GM23338 (cell line): ENCODE measurements at regions not wholly inside any gene's neighbourhood (a gene's known extent, or its start where the extent isn't known, plus 50 kb on each side); places are given as distances from the start of the nearest gene placed in this dataset.

Source experiments
- ATAC-seq: fragments of 200-7000 bp; cut with Tn5 transposase; 3 replicates; pipeline ENCODE4 v1.9.1; 2020
- DNase-seq: peaks from one replicate; pipeline ENCODE4 v3.0.0-alpha.2; 2015; ENCODE audit warnings: low spot score
- H2AFZ ChIP-seq: fragments of 200-600 bp; sonication (generic); 2 replicates; pipeline ENCODE4 v1.8.0; 2016; ENCODE audit warnings: antibody characterized with exemption, mild to moderate bottlenecking, moderate library complexity
- H3F3A ChIP-seq: fragments of 200-600 bp; sonication (generic); replicated peaks from 2 replicates; pipeline ENCODE4 v1.8.0; 2017; ENCODE audit warnings: antibody characterized with exemption, mixed run types, low read depth
- H3K27ac ChIP-seq: fragments of 200-600 bp; sonication (generic); 2 replicates; pipeline ENCODE4 v1.6.1; 2016; ENCODE audit warnings: low read depth
- H3K27me3 ChIP-seq: fragments of 200-600 bp; sonication (generic); 2 replicates; pipeline ENCODE4 v1.8.0; 2016; ENCODE audit warnings: mild to moderate bottlenecking, mixed run types, moderate library complexity; ENCODE audit not compliant: insufficient read depth
- H3K36me3 ChIP-seq: fragments of 200-600 bp; sonication (generic); 2 replicates; pipeline ENCODE4 v1.8.0; 2016; ENCODE audit warnings: mild to moderate bottlenecking; ENCODE audit not compliant: insufficient read depth
- H3K4me1 ChIP-seq: fragments of 200-600 bp; sonication (generic); 2 replicates; pipeline ENCODE4 v1.8.0; 2016; ENCODE audit warnings: mild to moderate bottlenecking, moderate library complexity; ENCODE audit not compliant: insufficient read depth
- H3K4me2 ChIP-seq: fragments of 200-600 bp; sonication (generic); 2 replicates; pipeline ENCODE4 v1.7.1; 2017; ENCODE audit warnings: mixed run types
- H3K4me3 ChIP-seq: fragments of 200-600 bp; sonication (generic); 2 replicates; pipeline ENCODE4 v1.6.1; 2016; ENCODE audit warnings: mixed run types
- H3K79me2 ChIP-seq: fragments of 200-600 bp; sonication (generic); replicated peaks from 2 replicates; pipeline ENCODE4 v1.8.0; 2017; ENCODE audit warnings: mild to moderate bottlenecking; ENCODE audit not compliant: insufficient read depth
- H3K9me2 ChIP-seq: fragments of 200-600 bp; sonication (generic); 2 replicates; pipeline ENCODE4 v1.8.0; 2017; ENCODE audit not compliant: insufficient read depth
- H4K20me1 ChIP-seq: fragments of 200-600 bp; sonication (generic); replicated peaks from 2 replicates; pipeline ENCODE4 v1.8.0; 2017; ENCODE audit warnings: mild to moderate bottlenecking; ENCODE audit not compliant: insufficient read depth
- H3K27ac Mint-ChIP-seq: 2 replicates; pipeline ENCODE4 v1.8.0; 2020; ENCODE audit warnings: inconsistent platforms, mild to moderate bottlenecking, moderate library complexity, mixed read lengths
- H3K27me3 Mint-ChIP-seq: 3 replicates; pipeline ENCODE4 v1.8.0; 2022; ENCODE audit warnings: low read depth, mild to moderate bottlenecking, moderate library complexity, mixed read lengths, inconsistent platforms; ENCODE audit not compliant: insufficient read depth, poor library complexity
- H3K36me3 Mint-ChIP-seq: 3 replicates; pipeline ENCODE4 v1.8.0; 2021; ENCODE audit warnings: low read depth, mild to moderate bottlenecking, inconsistent platforms, moderate library complexity, mixed read lengths
- H3K4me1 Mint-ChIP-seq: 3 replicates; pipeline ENCODE4 v1.8.0; 2020; ENCODE audit warnings: mild to moderate bottlenecking, inconsistent platforms, mixed read lengths
- H3K4me3 Mint-ChIP-seq: 3 replicates; pipeline ENCODE4 v1.8.0; 2021; ENCODE audit warnings: moderate library complexity, mild to moderate bottlenecking, inconsistent platforms, mixed read lengths
- H3K9me3 Mint-ChIP-seq: 3 replicates; pipeline ENCODE4 v1.8.0; 2020; ENCODE audit warnings: moderate library complexity, mild to moderate bottlenecking, inconsistent platforms, mixed read lengths
- CTCF ChIP-seq, 2 experiments: fragments of 200-600 bp in 1 of 2; sonication (generic) in 1 of 2; conservative IDR thresholded peaks; 2 replicates each; pipeline versions ENCODE4 v1.5.1 to v1.6.1; 2016 to 2017; ENCODE audit warnings: antibody characterized with exemption in 2 of 2, low read depth in 2 of 2, mild to moderate bottlenecking in 2 of 2, moderate library complexity in 1 of 2
- ETS1 ChIP-seq: IDR thresholded peaks from 2 replicates; pipeline ENCODE4 v1.6.1; 2016; ENCODE audit warnings: antibody characterized with exemption
- EZH2 ChIP-seq: fragments of 200-600 bp; sonication (generic); IDR thresholded peaks from one replicate; pipeline ENCODE4 v1.8.0; 2017; ENCODE audit warnings: antibody characterized with exemption, mild to moderate bottlenecking, low read depth; ENCODE audit not compliant: unreplicated experiment
- EZH2phosphoT487 ChIP-seq: fragments of 200-600 bp; sonication (generic); IDR thresholded peaks from one replicate; pipeline ENCODE4 v1.8.1; 2018; ENCODE audit warnings: antibody characterized with exemption; ENCODE audit not compliant: unreplicated experiment
- NANOG ChIP-seq: IDR thresholded peaks from 2 replicates; pipeline ENCODE4 v1.6.1; 2016; ENCODE audit warnings: antibody characterized with exemption, borderline replicate concordance
- ZNF114 ChIP-seq: fragments of 250-450 bp; sonication (Bioruptor Pico); IDR thresholded peaks from 2 replicates; pipeline ENCODE4 v1.5.0; 2020; ENCODE audit warnings: mild to moderate bottlenecking, moderate library complexity
- ZNF331 ChIP-seq: fragments of 250-450 bp; sonication (Bioruptor Pico); IDR thresholded peaks from 2 replicates; pipeline ENCODE4 v1.5.0; 2020; ENCODE audit warnings: low read depth, mild to moderate bottlenecking, moderate library complexity
- ZNF462 ChIP-seq: fragments of 250-450 bp; sonication (Bioruptor Pico); IDR thresholded peaks from 2 replicates; pipeline ENCODE4 v1.5.0; 2020; ENCODE audit warnings: mild to moderate bottlenecking, moderate library complexity

DNA sequence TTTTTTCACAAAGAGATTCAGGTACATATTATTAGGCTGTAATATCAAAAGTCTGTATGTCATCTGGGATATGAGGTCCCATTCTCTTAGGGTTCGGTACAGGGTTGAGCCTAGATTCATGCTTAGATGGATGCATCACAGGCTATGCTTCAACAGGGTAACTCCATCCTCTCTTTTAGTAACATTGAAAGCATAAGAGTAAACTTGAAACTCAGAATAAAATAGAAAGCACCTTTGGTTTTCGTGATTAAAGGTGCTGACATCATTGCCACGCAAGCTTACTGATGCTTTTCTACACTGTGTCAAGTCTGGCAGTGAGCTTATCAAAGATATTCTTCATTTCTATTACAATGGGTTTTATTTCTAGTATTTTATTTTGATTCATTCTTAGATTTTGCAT lies 419.1 kb upstream of the DSEL start:
- Histone ChIP-seq H3K27me3 (no peaks in the 10 kb centered on the region), H2AFZ (no peak overlapping the region), H3F3A (no peaks in the 10 kb centered on the region), H3K4me2 (no peak overlapping the region), H3K9me2 (no peaks in the 10 kb centered on the region; the same call in 1 of the 2 replicates), H3K4me3 (no peak overlapping the region), H3K79me2 (no peaks in the 10 kb centered on the region), H3K36me3 (no peaks in the 10 kb centered on the region), H3K4me1 (no peaks in the 10 kb centered on the region), H4K20me1 (no peaks in the 10 kb centered on the region), H3K27ac (no peak overlapping the region)
- Mint-ChIP-seq H3K36me3 (no peaks in the 10 kb centered on the region), H3K9me3 (peaks cover 7% of the 10 kb centered on the region; the same call in 2 of the 3 replicates), H3K27me3 (no peaks in the 10 kb centered on the region), H3K4me1 (no peaks in the 10 kb centered on the region), H3K27ac (no peak overlapping the region), H3K4me3 (no peak overlapping the region)
- DNase-seq (no peak), ATAC-seq (no peak)
- TF ChIP-seq ZNF331 (CRISPR knock-in tag) (no peak), ZNF462 (CRISPR knock-in tag) (no peak), NANOG (no peak), EZH2 (no peak), ZNF114 (no peak), EZH2phosphoT487 (no peak), CTCF (conservative IDR thresholded peaks at IDR 0.05; ENCODE audit: low read depth in 2 of 2) (no peak), ETS1 (no peak)
